Amniotic stem cell (primary cell): ENCODE measurements at regions not wholly inside any gene's neighbourhood (a gene's known extent, or its start where the extent isn't known, plus 50 kb on each side); places are given as distances from the start of the nearest gene placed in this dataset.

Experiments used
- DNase-seq: peaks from one replicate; lab custom pipeline; 2025; lab: John Stamatoyannopoulos, UW

- no peak for DNase-seq
Observed at GRCh38 chr9:108607607-108608006, 248.2 kb downstream of the ACTL7B start.

- no peak for DNase-seq
Observed at GRCh38 chr9:108606401-108606800, 249.4 kb downstream of the ACTL7B start.

GRCh38 chr9:108603141-108603540 lies 252.6 kb downstream of the ACTL7B start:
- DNase-seq, result no peak

GRCh38 chr9:108600896-108601295 lies 254.9 kb downstream of the ACTL7B start:
- no peak for DNase-seq

GRCh38 chr9:108599571-108599970 lies 256.2 kb downstream of the ACTL7B start:
- no peak for DNase-seq

- DNase-seq, result no peak
Observed at GRCh38 chr9:108591121-108591520, 264.7 kb downstream of the ACTL7B start.

- DNase-seq, result no peak
Observed at GRCh38 chr9:108588246-108588645, 267.5 kb downstream of the ACTL7B start.

GRCh38 chr9:108586471-108587139 lies 269.2 kb downstream of the ACTL7B start:
- no peak for DNase-seq

GRCh38 chr9:108584860-108585259 lies 270.9 kb downstream of the ACTL7B start:
- DNase-seq, result no peak

GRCh38 chr9:108582726-108583125 lies 273.1 kb downstream of the ACTL7B start:
- DNase-seq, result no peak

GRCh38 chr9:108579757-108580439 lies 275.9 kb downstream of the ACTL7B start:
- DNase-seq, result no peak

- DNase-seq, result no peak
Observed at GRCh38 chr9:108575276-108575675, 280.5 kb downstream of the ACTL7B start.

- peak; percentile 7 for DNase-seq
Observed at GRCh38 chr9:108569624-108570023, 286.2 kb downstream of the ACTL7B start.

- DNase-seq, result no peak
Observed at GRCh38 chr9:108568093-108568492, 287.7 kb downstream of the ACTL7B start.

- DNase-seq, result no peak
Observed at GRCh38 chr9:108567571-108567970, 288.2 kb downstream of the ACTL7B start.

GRCh38 chr9:108565651-108566378 lies 290.0 kb downstream of the ACTL7B start:
- DNase-seq, result peak; percentile 68

- no peak for DNase-seq
Observed at GRCh38 chr9:108562176-108562575, 293.6 kb downstream of the ACTL7B start.

GRCh38 chr9:108559432-108559831 lies 296.4 kb downstream of the ACTL7B start:
- DNase-seq, result no peak

GRCh38 chr9:108554831-108555230 lies 301.0 kb downstream of the ACTL7B start:
- no peak for DNase-seq

- DNase-seq, result no peak
Observed at GRCh38 chr9:108553111-108553635, 302.6 kb downstream of the ACTL7B start.

- no peak for DNase-seq
Observed at GRCh38 chr9:108552459-108553040, 303.2 kb downstream of the ACTL7B start.
